GM12873 (cell line): ENCODE measurements at regions not wholly inside any gene's neighbourhood (a gene's known extent, or its start where the extent isn't known, plus 50 kb on each side); places are given as distances from the start of the nearest gene placed in this dataset.

ENCODE experiments used
- CTCF ChIP-seq: IDR thresholded peaks from 2 replicates; pipeline ENCODE4 v1.5.1; 2012; ENCODE audit warnings: low read depth, mild to moderate bottlenecking, moderate library complexity, low read length, control low read depth; ENCODE audit not compliant: insufficient read depth; ENCODE audit errors: missing control alignments

- no peak for TF ChIP-seq CTCF
These were observed 1061.1 kb upstream of the AUTS2 start for GRCh38 chr7:68537051-68537773.

GRCh38 chr7:68537774-68538071 is 1060.6 kb upstream of the AUTS2 start:
- no peak for TF ChIP-seq CTCF

GRCh38 chr7:68542831-68543230 is 1055.4 kb upstream of the AUTS2 start:
- no peak for TF ChIP-seq CTCF

GRCh38 chr7:68544851-68545250 is 1053.4 kb upstream of the AUTS2 start:
- no peak for TF ChIP-seq CTCF

- no peak for TF ChIP-seq CTCF
These were observed 1051.1 kb upstream of the AUTS2 start for GRCh38 chr7:68547181-68547580.

- no peak for TF ChIP-seq CTCF
These were observed 1050.5 kb upstream of the AUTS2 start for GRCh38 chr7:68547799-68548198.

- TF ChIP-seq CTCF: no peak
These were observed 1048.2 kb upstream of the AUTS2 start for GRCh38 chr7:68550027-68550426.
